DMS114 treated with DMSO at 0.1 percent for 48 hours (cell line): ENCODE measurements at regions not wholly inside any gene's neighbourhood (a gene's known extent, or its start where the extent isn't known, plus 50 kb on each side); places are given as distances from the start of the nearest gene placed in this dataset.

ENCODE experiments used
- DNase-seq: peaks from one replicate; lab custom pipeline; 2025; ENCODE audit not compliant: unreplicated experiment; lab: John Stamatoyannopoulos, UW

GRCh38 chr10:112092519-112092918, 91.0 kb downstream of the GPAM start:
- DNase-seq: no peak

- no peak for DNase-seq
Observed at GRCh38 chr10:112094984-112095383, 88.6 kb downstream of the GPAM start.

- no peak for DNase-seq
Observed at GRCh38 chr10:112095731-112096130, 87.8 kb downstream of the GPAM start.

- no peak for DNase-seq
Observed at GRCh38 chr10:112098682-112099081, 84.9 kb downstream of the GPAM start.
